ENCODE measurements at regions not wholly inside any gene's neighbourhood (a gene's known extent, or its start where the extent isn't known, plus 50 kb on each side); places are given as distances from the start of the nearest gene placed in this dataset.

DNA sequence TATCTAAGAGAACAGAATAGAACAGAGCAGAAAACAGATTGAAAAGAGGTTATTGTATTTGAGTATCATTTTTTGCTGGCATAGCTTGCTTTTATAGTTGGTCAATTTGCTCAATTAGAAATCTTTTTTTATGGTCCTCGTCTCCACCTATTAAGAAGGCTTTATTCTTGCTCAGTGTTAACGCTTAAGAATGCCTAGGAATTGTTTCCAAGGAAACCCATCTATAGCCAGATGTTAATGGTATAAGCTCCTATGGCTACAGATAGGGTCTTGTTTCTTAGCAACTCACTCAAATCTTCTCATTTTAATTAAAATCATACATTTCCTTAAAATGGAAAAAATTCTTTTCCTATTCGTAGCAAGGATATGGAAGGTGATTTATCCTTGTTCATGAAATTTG is 392.3 kb downstream of the TMEM135 start:
- no peak for DNase-seq (ENCODE audit: low read depth in 2 of 2)

- DNase-seq (ENCODE audit: low read depth in 2 of 2), result no peak
Measured at GRCh38 chr11:87428266-87428665, 390.5 kb downstream of the TMEM135 start.

- DNase-seq (ENCODE audit: low read depth in 2 of 2), result no peak
Measured at GRCh38 chr11:87425943-87426342, 388.2 kb downstream of the TMEM135 start.

- DNase-seq (ENCODE audit: low read depth in 2 of 2), result no peak
Measured at GRCh38 chr11:87425391-87425790, 387.7 kb downstream of the TMEM135 start.

DNA sequence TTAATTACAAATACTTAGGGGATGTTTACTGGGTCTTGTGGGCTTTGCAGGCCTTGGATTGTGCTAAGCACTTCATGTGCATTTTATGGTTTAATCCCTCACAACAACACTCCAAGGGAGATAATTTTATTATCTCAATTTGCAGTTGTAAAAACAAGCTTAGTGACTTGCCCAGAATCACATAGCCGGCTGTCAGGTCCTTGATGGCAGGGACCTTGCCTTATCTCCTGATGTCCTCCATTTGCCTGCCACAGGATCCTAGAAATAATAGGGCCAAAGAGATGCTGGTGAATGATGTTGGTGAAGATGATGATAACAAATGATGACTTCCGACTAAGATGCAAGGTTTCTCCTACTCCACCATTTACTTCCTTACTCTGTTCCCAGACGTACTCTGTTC is 385.4 kb downstream of the TMEM135 start:
- DNase-seq (ENCODE audit: low read depth in 2 of 2), result no peak

- DNase-seq (ENCODE audit: low read depth in 2 of 2), result no peak
Measured at GRCh38 chr11:87422566-87422965, 384.8 kb downstream of the TMEM135 start.

- no peak for DNase-seq (ENCODE audit: low read depth in 2 of 2)
Measured at GRCh38 chr11:87421422-87421821, 383.7 kb downstream of the TMEM135 start.

DNA sequence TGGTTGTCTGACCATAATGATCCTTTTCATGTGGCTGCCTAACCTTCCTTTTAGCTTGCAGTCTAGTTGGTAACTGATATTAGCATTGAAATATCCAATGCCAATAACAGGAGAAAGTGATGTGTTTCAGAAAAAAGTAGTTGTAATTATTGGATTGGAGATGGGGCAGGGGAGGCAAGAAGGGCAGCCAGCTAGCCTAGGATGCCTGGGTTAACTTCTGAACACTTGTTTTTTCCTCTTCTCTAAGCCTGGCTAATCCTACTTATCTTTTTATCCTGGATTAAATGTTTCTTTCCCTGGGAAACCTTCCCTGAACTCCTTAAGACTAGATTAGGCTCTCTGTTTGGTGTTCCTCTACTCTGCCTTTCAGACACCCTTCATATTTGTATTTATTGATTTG is 380.2 kb downstream of the TMEM135 start:
- no peak for DNase-seq (ENCODE audit: low read depth in 2 of 2)

- no peak for DNase-seq (ENCODE audit: low read depth in 2 of 2)
Measured at GRCh38 chr11:87405843-87406242, 368.1 kb downstream of the TMEM135 start.

DNA sequence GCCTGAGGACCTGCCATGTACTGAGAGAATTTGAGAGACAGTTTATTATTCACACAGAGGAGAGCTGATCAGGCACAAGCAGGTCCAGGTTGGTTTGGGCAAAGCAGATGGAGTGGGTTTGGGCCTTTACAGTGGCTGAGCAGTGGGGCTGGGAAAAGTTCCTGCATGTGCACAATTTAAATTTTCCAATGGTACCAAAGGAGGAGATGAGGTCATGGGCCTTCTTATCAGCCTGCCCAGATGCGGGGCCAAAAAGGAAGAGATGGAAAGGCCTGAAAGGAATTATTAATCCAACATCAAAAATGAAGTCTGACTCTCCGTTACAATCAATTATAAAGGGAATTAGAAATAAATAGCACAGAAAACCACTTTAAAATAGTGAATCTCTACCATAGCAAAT is 367.6 kb downstream of the TMEM135 start:
- DNase-seq (ENCODE audit: low read depth in 2 of 2), result no peak

- no peak for DNase-seq (ENCODE audit: low read depth in 2 of 2)
Measured at GRCh38 chr11:87401653-87402052, 363.9 kb downstream of the TMEM135 start.

DNA sequence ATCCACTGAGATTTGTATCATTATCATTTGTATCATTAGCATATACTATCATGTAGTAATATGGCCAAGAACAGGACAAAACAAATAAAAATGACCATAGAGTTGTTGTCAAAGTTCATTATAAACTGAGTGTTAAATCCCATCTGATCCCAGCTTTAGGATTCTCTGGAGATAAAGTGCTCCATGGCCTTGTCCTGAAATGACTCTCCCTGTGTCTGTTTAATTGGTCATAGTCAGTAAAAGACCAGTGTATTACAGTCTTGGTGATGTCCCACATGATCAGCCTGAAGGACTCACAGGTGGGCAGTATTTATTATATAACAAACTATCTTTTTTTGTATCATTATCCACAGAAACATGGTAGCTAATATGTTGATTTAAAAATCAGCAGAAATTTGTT is 361.6 kb downstream of the TMEM135 start:
- DNase-seq (ENCODE audit: low read depth in 2 of 2), result no peak

DNA sequence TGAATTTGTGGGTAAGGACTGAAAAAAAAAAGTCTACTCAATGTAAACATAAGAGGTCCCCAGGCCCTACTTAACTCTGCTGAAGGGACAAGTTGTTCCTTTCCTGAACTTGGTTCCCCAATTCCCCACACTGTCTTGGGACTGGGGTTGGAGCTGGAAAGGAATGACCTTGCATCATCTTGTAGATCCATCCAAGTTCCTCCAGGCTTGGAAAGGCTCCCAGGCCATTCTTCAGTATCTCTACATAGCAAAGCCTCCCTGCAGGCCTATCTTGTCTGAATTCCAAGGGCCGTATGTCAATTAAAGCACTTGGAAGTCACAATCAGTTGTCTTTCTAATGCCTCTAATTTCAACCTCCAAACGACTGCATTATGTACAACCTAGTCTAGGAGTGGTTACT is 361.2 kb downstream of the TMEM135 start:
- no peak for DNase-seq (ENCODE audit: low read depth in 2 of 2)

- DNase-seq (ENCODE audit: low read depth in 2 of 2), result no peak
Measured at GRCh38 chr11:87397011-87397865, 359.5 kb downstream of the TMEM135 start.

- DNase-seq (ENCODE audit: low read depth in 2 of 2), result no peak
Measured at GRCh38 chr11:87394924-87395323, 357.2 kb downstream of the TMEM135 start.

GRCh38 chr11:87392665-87393064 is 354.9 kb downstream of the TMEM135 start:
- no peak for DNase-seq (ENCODE audit: low read depth in 2 of 2)

GRCh38 chr11:87391496-87391895 is 353.8 kb downstream of the TMEM135 start:
- no peak for DNase-seq (ENCODE audit: low read depth in 2 of 2)

DNA sequence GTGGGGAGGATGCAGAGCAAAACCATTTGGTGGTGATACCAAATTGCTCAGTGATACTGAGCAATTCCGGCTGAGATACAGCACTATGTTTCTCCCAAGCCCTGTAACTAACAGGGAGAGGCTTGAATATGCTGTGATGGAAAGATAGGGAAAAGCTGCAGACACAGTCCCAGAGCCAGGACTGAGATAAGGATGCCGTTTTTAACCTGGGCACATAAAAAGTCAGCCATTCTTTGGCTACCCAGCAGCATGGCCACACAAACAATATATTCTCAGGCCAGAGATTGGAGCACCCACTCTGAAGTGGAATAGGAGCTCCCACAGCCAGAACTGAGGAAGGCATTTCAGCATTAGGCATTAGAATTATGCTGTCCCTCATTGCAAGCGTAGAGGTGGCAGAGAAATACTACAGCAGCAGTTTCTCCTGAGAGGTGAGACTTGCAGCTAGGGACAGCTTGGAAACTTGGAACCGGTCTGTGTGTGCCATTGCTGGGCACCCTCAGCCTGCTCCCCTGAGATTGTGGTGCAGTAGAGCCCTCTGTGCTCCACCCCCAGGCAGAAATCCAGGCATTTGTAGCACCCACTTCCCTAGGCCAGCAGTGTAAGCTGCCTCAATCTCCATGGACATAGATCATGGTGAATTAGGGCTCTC is 346.5 kb downstream of the TMEM135 start:
- DNase-seq (ENCODE audit: low read depth in 2 of 2), result no peak

GRCh38 chr11:87374038-87374807 is 336.5 kb downstream of the TMEM135 start:
- DNase-seq (ENCODE audit: low read depth in 2 of 2), result no peak
